Subcutaneous abdominal adipose tissue (tissue), 5 donors: ENCODE measurements at regions not wholly inside any gene's neighbourhood (a gene's known extent, or its start where the extent isn't known, plus 50 kb on each side); places are given as distances from the start of the nearest gene placed in this dataset.

ENCODE experiments used
- H3K27ac ChIP-seq: one replicate; pipeline ENCODE4 v1.7.0; 2013; ENCODE audit warnings: low read depth, mild to moderate bottlenecking, inconsistent platforms, low read length, moderate library complexity
- H3K27me3 ChIP-seq, 5 donors: one replicate each; pipeline ENCODE4 v1.7.0; 2013; ENCODE audit warnings: low read length in 5 of 5, inconsistent platforms in 1 of 5; ENCODE audit not compliant: control insufficient read depth in 5 of 5, insufficient read depth in 4 of 5
- H3K36me3 ChIP-seq, 5 donors: one replicate each; pipeline ENCODE4 v1.7.0; 2013; ENCODE audit warnings: low read length in 5 of 5; ENCODE audit not compliant: control insufficient read depth in 5 of 5, insufficient read depth in 5 of 5
- H3K4me1 ChIP-seq, 5 donors: one replicate each; pipeline ENCODE4 v1.7.0; 2013; ENCODE audit warnings: low read length in 5 of 5, mild to moderate bottlenecking in 3 of 5, moderate library complexity in 1 of 5; ENCODE audit not compliant: control insufficient read depth in 5 of 5, insufficient read depth in 5 of 5
- H3K4me3 ChIP-seq, 5 donors: one replicate each; pipeline ENCODE4 v1.7.0; 2013; ENCODE audit warnings: low read length in 5 of 5, low read depth in 1 of 5
- H3K9ac ChIP-seq, 5 donors: one replicate each; pipeline ENCODE4 v1.7.0; 2013; ENCODE audit warnings: low read length in 5 of 5, mild to moderate bottlenecking in 4 of 5, moderate library complexity in 3 of 5
- H3K9me3 ChIP-seq, 5 donors: one replicate each; pipeline ENCODE4 v1.7.0; 2013; ENCODE audit warnings: low read length in 5 of 5; ENCODE audit not compliant: control insufficient read depth in 5 of 5
- donor health status: healthy.
- donor health status: healthy.
- donor health status: healthy.
- donor health status: healthy.
- donor health status: healthy.

GRCh38 chr10:44326474-44327030 is 58.3 kb downstream of the CXCL12 start:
- Histone ChIP-seq H3K4me1 (no peaks in the 10 kb centered on the region), H3K4me3 (no peak overlapping the region), H3K27ac (no peak overlapping the region), H3K9ac (no peak overlapping the region), H3K27me3 (no peaks in the 10 kb centered on the region), H3K9me3 (no peaks in the 10 kb centered on the region), H3K36me3 (peaks cover 0 to 4% (median 0%) of the 10 kb centered on the region in 5 donors)

GRCh38 chr10:44325596-44326307 is 59.1 kb downstream of the CXCL12 start:
- Histone ChIP-seq H3K4me1 (no peaks in the 10 kb centered on the region), H3K36me3 (peaks cover 0 to 4% (median 0%) of the 10 kb centered on the region in 5 donors), H3K27ac (no peak overlapping the region), H3K27me3 (no peaks in the 10 kb centered on the region), H3K9me3 (no peaks in the 10 kb centered on the region), H3K4me3 (no peak overlapping the region), H3K9ac (no peak overlapping the region)

- no peak overlapping the region for H3K9ac ChIP-seq
- H3K36me3 ChIP-seq, result peaks cover 0 to 4% (median 0%) of the 10 kb centered on the region in 5 donors
- H3K27ac ChIP-seq, result no peak overlapping the region
- H3K27me3 ChIP-seq, result no peaks in the 10 kb centered on the region
- no peaks in the 10 kb centered on the region for H3K9me3 ChIP-seq
- H3K4me3 ChIP-seq, result no peak overlapping the region
- H3K4me1 ChIP-seq, result no peaks in the 10 kb centered on the region
Observed at GRCh38 chr10:44325157-44325556, 59.7 kb downstream of the CXCL12 start.

GRCh38 chr10:44323838-44324237 is 61.1 kb downstream of the CXCL12 start:
- Histone ChIP-seq H3K4me3 (no peak overlapping the region), H3K36me3 (peaks cover 0 to 4% (median 0%) of the 10 kb centered on the region in 5 donors), H3K4me1 (no peaks in the 10 kb centered on the region), H3K9me3 (no peaks in the 10 kb centered on the region), H3K27me3 (no peaks in the 10 kb centered on the region), H3K9ac (no peak overlapping the region), H3K27ac (no peak overlapping the region)

GRCh38 chr10:44322137-44322536 is 62.8 kb downstream of the CXCL12 start:
- peaks cover 0 to 4% (median 0%) of the 10 kb centered on the region in 5 donors for H3K36me3 ChIP-seq
- no peaks in the 10 kb centered on the region for H3K27me3 ChIP-seq
- no peaks in the 10 kb centered on the region for H3K4me1 ChIP-seq
- H3K27ac ChIP-seq, result no peak overlapping the region
- H3K9ac ChIP-seq, result no peak overlapping the region
- H3K4me3 ChIP-seq, result no peak overlapping the region
- no peaks in the 10 kb centered on the region for H3K9me3 ChIP-seq

GRCh38 chr10:44320756-44321155 is 64.1 kb downstream of the CXCL12 start:
- no peaks in the 10 kb centered on the region for H3K27me3 ChIP-seq
- H3K9ac ChIP-seq, result no peak overlapping the region
- H3K4me1 ChIP-seq, result no peaks in the 10 kb centered on the region
- H3K4me3 ChIP-seq, result no peak overlapping the region
- peaks cover 0 to 4% (median 0%) of the 10 kb centered on the region in 5 donors for H3K36me3 ChIP-seq
- no peak overlapping the region for H3K27ac ChIP-seq
- H3K9me3 ChIP-seq, result no peaks in the 10 kb centered on the region

GRCh38 chr10:44317856-44318255 is 67.0 kb downstream of the CXCL12 start:
- H3K4me1 ChIP-seq, result peaks cover 0 to 3% (median 0%) of the 10 kb centered on the region in 5 donors
- no peak overlapping the region for H3K27ac ChIP-seq
- no peak overlapping the region for H3K9ac ChIP-seq
- no peaks in the 10 kb centered on the region for H3K36me3 ChIP-seq
- no peaks in the 10 kb centered on the region for H3K27me3 ChIP-seq
- no peak overlapping the region for H3K4me3 ChIP-seq
- H3K9me3 ChIP-seq, result no peaks in the 10 kb centered on the region

GRCh38 chr10:44316922-44317215 is 68.0 kb downstream of the CXCL12 start:
- no peaks in the 10 kb centered on the region for H3K27me3 ChIP-seq
- no peaks in the 10 kb centered on the region for H3K9me3 ChIP-seq
- H3K9ac ChIP-seq, result no peak overlapping the region
- no peaks in the 10 kb centered on the region for H3K36me3 ChIP-seq
- peaks cover 0 to 3% (median 0%) of the 10 kb centered on the region in 5 donors for H3K4me1 ChIP-seq
- no peak overlapping the region for H3K27ac ChIP-seq
- H3K4me3 ChIP-seq, result no peak overlapping the region

- Histone ChIP-seq H3K36me3 (no peaks in the 10 kb centered on the region), H3K9ac (no peak overlapping the region), H3K27ac (no peak overlapping the region), H3K27me3 (no peaks in the 10 kb centered on the region), H3K4me3 (no peak overlapping the region), H3K4me1 (peaks cover 1 to 4% (median 3%) of the 10 kb centered on the region in 5 donors), H3K9me3 (no peaks in the 10 kb centered on the region)
Observed at GRCh38 chr10:44316187-44316921, 68.5 kb downstream of the CXCL12 start.

- H3K4me1 ChIP-seq, result peaks cover 4 to 12% (median 11%) of the 10 kb centered on the region in 5 donors
- H3K27me3 ChIP-seq, result no peaks in the 10 kb centered on the region
- H3K36me3 ChIP-seq, result no peaks in the 10 kb centered on the region
- no peak overlapping the region for H3K27ac ChIP-seq
- H3K9ac ChIP-seq, result no peak overlapping the region
- H3K4me3 ChIP-seq, result no peak overlapping the region
- no peaks in the 10 kb centered on the region for H3K9me3 ChIP-seq
Observed at GRCh38 chr10:44314802-44315460, 70.0 kb downstream of the CXCL12 start.
